Activated T-helper 2 cell treated with anti-CD3 and anti-CD28 coated beads, Interferon-gamma antibody, Interleukin-2, Interleukin-4, amounts not matched to agents 10 μg/mL and 5 μg/mL and 100 μg/mL, durations not matched to agents 14 hours and 24 hours and 36 hours (primary cell): ENCODE measurements at regions not wholly inside any gene's neighbourhood (a gene's known extent, or its start where the extent isn't known, plus 50 kb on each side); places are given as distances from the start of the nearest gene placed in this dataset.
"Not testable (repeated sequence)": the region's sequence is repeated elsewhere in the genome, so short reads cannot be mapped to it uniquely, and the experiment has no call there.

Source experiments
- DNase-seq: peaks from one replicate; pipeline ENCODE4 v3.0.0; 2021; ENCODE audit warnings: low spot score
- H3K27ac Mint-ChIP-seq: one replicate; pipeline ENCODE4 v1.8.0; 2021; ENCODE audit warnings: mixed read lengths
- H3K27me3 Mint-ChIP-seq: one replicate; pipeline ENCODE4 v1.8.0; 2021; ENCODE audit warnings: low read depth, mixed read lengths
- H3K36me3 Mint-ChIP-seq: one replicate; pipeline ENCODE4 v1.8.0; 2021; ENCODE audit warnings: low read depth, mixed read lengths
- H3K4me1 Mint-ChIP-seq: one replicate; pipeline ENCODE4 v1.8.0; 2021; ENCODE audit warnings: low read depth, mixed read lengths
- H3K4me3 Mint-ChIP-seq: one replicate; pipeline ENCODE4 v1.8.0; 2021; ENCODE audit warnings: low read depth, mild to moderate bottlenecking, moderate library complexity, mixed read lengths
- H3K9me3 Mint-ChIP-seq: one replicate; pipeline ENCODE4 v1.8.0; 2021; ENCODE audit warnings: mixed read lengths
- intact Hi-C: fragments of 100-400 bp; cut with micrococcal nuclease; formaldehyde crosslinking; loops from one replicate; pipeline ENCODE4 v1.15.1; 2023

GRCh38 chr22:11310647-11311046, 4217.3 kb upstream of the OR11H1 start:
- H3K27me3 Mint-ChIP-seq, DNase-seq, intact Hi-C loops, H3K36me3 Mint-ChIP-seq, H3K27ac Mint-ChIP-seq, H3K4me1 Mint-ChIP-seq, H3K4me3 Mint-ChIP-seq: not testable (repeated sequence)
- H3K9me3 Mint-ChIP-seq = peaks cover 81% of the 10 kb centered on the region

GRCh38 chr22:11312640-11313039, 4215.4 kb upstream of the OR11H1 start:
- H3K36me3 Mint-ChIP-seq, DNase-seq, intact Hi-C loops, H3K4me1 Mint-ChIP-seq, H3K27ac Mint-ChIP-seq, H3K4me3 Mint-ChIP-seq, H3K27me3 Mint-ChIP-seq: not testable (repeated sequence)
- peaks cover 75% of the 10 kb centered on the region for H3K9me3 Mint-ChIP-seq

- H3K9me3 Mint-ChIP-seq = peaks cover 75% of the 10 kb centered on the region
- H3K4me3 Mint-ChIP-seq, H3K4me1 Mint-ChIP-seq, H3K27ac Mint-ChIP-seq, H3K36me3 Mint-ChIP-seq, DNase-seq, H3K27me3 Mint-ChIP-seq, intact Hi-C loops: not testable (repeated sequence)
These were observed 4214.8 kb upstream of the OR11H1 start for GRCh38 chr22:11313040-11313759.

GRCh38 chr22:11318633-11319032, 4209.4 kb upstream of the OR11H1 start:
- peaks cover 57% of the 10 kb centered on the region for H3K9me3 Mint-ChIP-seq
- H3K4me3 Mint-ChIP-seq = not testable (repeated sequence)

GRCh38 chr22:11324439-11325037, 4203.5 kb upstream of the OR11H1 start:
- peaks cover 55% of the 10 kb centered on the region for H3K9me3 Mint-ChIP-seq
- intact Hi-C loops, H3K27me3 Mint-ChIP-seq, H3K4me1 Mint-ChIP-seq, H3K36me3 Mint-ChIP-seq, DNase-seq, H3K27ac Mint-ChIP-seq, H3K4me3 Mint-ChIP-seq: not testable (repeated sequence)

More at GRCh38 chr22:11318633-11319032, 4209.4 kb upstream of the OR11H1 start:
- DNase-seq, H3K27me3 Mint-ChIP-seq, H3K4me1 Mint-ChIP-seq, H3K27ac Mint-ChIP-seq, intact Hi-C loops, H3K36me3 Mint-ChIP-seq: not testable (repeated sequence)

GRCh38 chr22:11325767-11326166, 4202.2 kb upstream of the OR11H1 start:
- peaks cover 2% of the 10 kb centered on the region for H3K36me3 Mint-ChIP-seq
- no peaks in the 10 kb centered on the region for H3K4me1 Mint-ChIP-seq
- no peak overlapping the region for H3K4me3 Mint-ChIP-seq
- DNase-seq = no peak
- intact Hi-C loops = no loop called here
- H3K9me3 Mint-ChIP-seq = peaks cover 63% of the 10 kb centered on the region
- no peaks in the 10 kb centered on the region for H3K27me3 Mint-ChIP-seq
- no peak overlapping the region for H3K27ac Mint-ChIP-seq

- H3K4me1 Mint-ChIP-seq, H3K27ac Mint-ChIP-seq, DNase-seq, H3K4me3 Mint-ChIP-seq, intact Hi-C loops, H3K27me3 Mint-ChIP-seq, H3K36me3 Mint-ChIP-seq: not testable (repeated sequence)
- peaks cover 88% of the 10 kb centered on the region for H3K9me3 Mint-ChIP-seq
These were observed 4186.5 kb upstream of the OR11H1 start for GRCh38 chr22:11341387-11342068.

- H3K4me1 Mint-ChIP-seq, H3K4me3 Mint-ChIP-seq, H3K36me3 Mint-ChIP-seq, H3K27ac Mint-ChIP-seq, H3K27me3 Mint-ChIP-seq, DNase-seq, intact Hi-C loops: not testable (repeated sequence)
- H3K9me3 Mint-ChIP-seq = peaks cover 81% of the 10 kb centered on the region
These were observed 4176.8 kb upstream of the OR11H1 start for GRCh38 chr22:11351181-11351580.

- H3K4me1 Mint-ChIP-seq, DNase-seq, intact Hi-C loops, H3K4me3 Mint-ChIP-seq, H3K36me3 Mint-ChIP-seq, H3K27me3 Mint-ChIP-seq, H3K27ac Mint-ChIP-seq: not testable (repeated sequence)
- peaks cover 81% of the 10 kb centered on the region for H3K9me3 Mint-ChIP-seq
These were observed 4175.7 kb upstream of the OR11H1 start for GRCh38 chr22:11352287-11352686.

- Mint-ChIP-seq H3K36me3 (no peaks in the 10 kb centered on the region), H3K4me1 (no peaks in the 10 kb centered on the region), H3K4me3 (no peak overlapping the region), H3K27me3 (no peaks in the 10 kb centered on the region), H3K27ac (no peak overlapping the region), H3K9me3 (peaks cover 86% of the 10 kb centered on the region)
- no peak for DNase-seq
- intact Hi-C loops = no loop called here
These were observed 4167.4 kb upstream of the OR11H1 start for GRCh38 chr22:11360632-11361031.

GRCh38 chr22:11361496-11361895, 4166.5 kb upstream of the OR11H1 start:
- intact Hi-C loops, H3K27me3 Mint-ChIP-seq, DNase-seq, H3K4me3 Mint-ChIP-seq, H3K27ac Mint-ChIP-seq, H3K4me1 Mint-ChIP-seq, H3K36me3 Mint-ChIP-seq: not testable (repeated sequence)
- peaks cover 86% of the 10 kb centered on the region for H3K9me3 Mint-ChIP-seq

GRCh38 chr22:11369612-11370307, 4158.2 kb upstream of the OR11H1 start:
- H3K36me3 Mint-ChIP-seq, intact Hi-C loops, H3K4me3 Mint-ChIP-seq: not testable (repeated sequence)

GRCh38 chr22:11370311-11370710, 4157.7 kb upstream of the OR11H1 start:
- H3K36me3 Mint-ChIP-seq, DNase-seq, H3K27ac Mint-ChIP-seq, H3K4me3 Mint-ChIP-seq, intact Hi-C loops, H3K4me1 Mint-ChIP-seq, H3K27me3 Mint-ChIP-seq: not testable (repeated sequence)
- peaks cover 68% of the 10 kb centered on the region for H3K9me3 Mint-ChIP-seq

More at GRCh38 chr22:11369612-11370307, 4158.2 kb upstream of the OR11H1 start:
- H3K27me3 Mint-ChIP-seq, H3K27ac Mint-ChIP-seq, DNase-seq, H3K4me1 Mint-ChIP-seq: not testable (repeated sequence)
- peaks cover 63% of the 10 kb centered on the region for H3K9me3 Mint-ChIP-seq
